HG03558 (cell line): ENCODE measurements at regions not wholly inside any gene's neighbourhood (a gene's known extent, or its start where the extent isn't known, plus 50 kb on each side); places are given as distances from the start of the nearest gene placed in this dataset.
"Not testable (repeated sequence)": the region's sequence is repeated elsewhere in the genome, so short reads cannot be mapped to it uniquely, and the experiment has no call there.

Source experiments
- ATAC-seq: cut with Tn5 transposase; IDR thresholded peaks from one replicate; pipeline ENCODE4 v1.9.1; 2021; ENCODE audit warnings: moderate number of reproducible peaks; ENCODE audit not compliant: unreplicated experiment; ENCODE audit errors: extremely low read depth

- ATAC-seq, result no peak
These were observed 265.4 kb upstream of the ARHGEF26 start for GRCh38 chr3:153855772-153856171.

DNA sequence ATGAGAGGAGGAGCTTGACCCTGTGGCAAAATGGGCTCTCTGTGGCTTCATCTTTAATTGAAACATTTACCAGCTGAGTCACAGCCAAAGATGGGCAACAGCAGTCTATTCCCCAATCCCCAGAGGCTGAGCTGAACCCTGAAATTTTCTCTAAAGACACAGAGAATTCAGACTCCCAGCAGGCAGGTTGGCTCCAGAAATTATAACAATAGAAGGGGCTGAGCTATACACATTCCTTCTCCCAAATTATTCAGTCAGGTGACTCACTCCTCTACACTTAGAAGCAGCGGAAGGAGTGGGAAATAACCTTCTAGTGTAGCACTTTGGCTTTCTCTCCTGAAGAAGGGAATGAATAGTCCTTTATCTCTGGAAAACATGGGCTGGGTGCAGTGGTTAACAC, 264.3 kb upstream of the ARHGEF26 start:
- ATAC-seq, result no peak

GRCh38 chr3:153864793-153865192, 256.4 kb upstream of the ARHGEF26 start:
- ATAC-seq, result no peak

- no peak for ATAC-seq
These were observed 254.3 kb upstream of the ARHGEF26 start for GRCh38 chr3:153866901-153867300.

- not testable (repeated sequence) for ATAC-seq
These were observed 246.8 kb upstream of the ARHGEF26 start for GRCh38 chr3:153874348-153874747.

GRCh38 chr3:153880493-153880892, 240.7 kb upstream of the ARHGEF26 start:
- no peak for ATAC-seq

GRCh38 chr3:153881201-153881600, 240.0 kb upstream of the ARHGEF26 start:
- ATAC-seq, result no peak

DNA sequence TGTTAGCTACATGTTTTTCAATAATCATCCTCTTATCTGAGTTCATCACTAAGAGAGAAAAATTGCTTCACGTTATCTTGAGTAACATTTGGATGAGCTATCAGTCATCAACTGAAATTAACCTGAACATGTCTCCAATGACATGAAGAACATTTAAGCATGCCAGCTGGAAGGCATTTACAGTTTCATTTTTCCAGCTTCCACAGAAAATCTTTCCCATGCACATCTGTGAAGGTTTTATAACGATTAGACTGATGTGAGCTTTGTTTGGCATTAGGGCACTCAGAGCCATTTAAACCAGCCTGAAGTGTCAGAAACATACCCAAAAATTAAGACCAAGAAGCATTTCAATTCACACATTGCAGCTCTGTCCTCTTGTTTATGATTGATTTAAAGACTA, 235.8 kb upstream of the ARHGEF26 start:
- ATAC-seq, result no peak

DNA sequence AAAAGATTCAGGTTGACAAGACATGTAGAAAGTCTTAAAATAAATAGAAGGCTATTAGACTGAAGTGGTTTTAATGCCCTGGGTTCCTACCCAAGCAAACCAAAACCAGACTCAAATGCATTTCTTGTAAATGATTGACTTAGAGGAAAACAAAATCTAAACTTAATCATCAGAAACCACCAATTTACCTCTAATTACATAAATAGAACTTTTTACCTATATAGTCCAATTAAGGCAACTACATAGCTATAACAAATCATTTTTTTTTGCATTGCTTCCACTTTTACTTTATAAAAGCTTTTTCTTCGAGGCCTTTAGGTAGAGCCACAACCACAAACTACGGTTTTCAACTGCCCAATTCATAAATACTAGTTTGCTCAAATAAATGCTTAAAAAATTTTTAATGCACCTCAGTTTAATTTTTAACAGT, 231.3 kb upstream of the ARHGEF26 start:
- no peak for ATAC-seq

- ATAC-seq, result no peak
These were observed 229.1 kb upstream of the ARHGEF26 start for GRCh38 chr3:153892126-153892525.

GRCh38 chr3:153894857-153895256, 226.3 kb upstream of the ARHGEF26 start:
- ATAC-seq, result no peak

GRCh38 chr3:153896197-153896596, 225.0 kb upstream of the ARHGEF26 start:
- ATAC-seq, result no peak

DNA sequence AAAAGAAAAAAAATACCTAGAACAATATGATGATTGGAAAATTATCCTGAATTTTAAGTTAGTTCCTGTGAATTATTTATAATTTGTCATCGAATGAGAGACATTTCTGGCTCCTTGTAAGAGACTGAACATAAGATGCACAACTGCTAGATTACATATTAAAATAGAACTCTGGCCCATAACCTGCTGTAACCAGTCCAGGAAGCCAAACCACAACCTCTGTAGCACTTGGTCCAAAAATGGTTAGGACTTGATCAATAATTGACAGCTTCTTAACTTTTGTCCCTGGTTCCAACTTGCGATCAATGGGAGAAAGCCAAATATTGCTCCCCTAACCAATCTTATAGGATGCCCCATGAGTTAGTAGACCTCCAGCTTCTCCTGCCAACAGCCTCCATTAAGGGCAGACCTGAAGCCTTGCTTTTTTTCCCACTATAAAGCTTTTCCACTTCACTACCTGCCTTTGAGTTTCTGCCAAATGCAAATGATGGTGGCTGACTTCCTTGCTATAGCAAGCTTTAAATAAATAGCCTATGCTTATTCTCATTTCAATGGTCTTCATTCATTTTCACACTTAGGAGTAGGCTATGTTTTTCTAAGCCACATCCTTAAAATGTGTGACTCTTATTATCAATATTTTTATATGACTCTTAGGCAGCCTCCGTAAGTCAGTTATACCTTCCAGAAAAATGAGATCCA, 224.0 kb upstream of the ARHGEF26 start:
- ATAC-seq, result peak; percentile 72

- ATAC-seq, result peak; percentile 71
These were observed 223.3 kb upstream of the ARHGEF26 start for GRCh38 chr3:153897842-153898241.

- ATAC-seq, result no peak
These were observed 220.0 kb upstream of the ARHGEF26 start for GRCh38 chr3:153901152-153901551.

DNA sequence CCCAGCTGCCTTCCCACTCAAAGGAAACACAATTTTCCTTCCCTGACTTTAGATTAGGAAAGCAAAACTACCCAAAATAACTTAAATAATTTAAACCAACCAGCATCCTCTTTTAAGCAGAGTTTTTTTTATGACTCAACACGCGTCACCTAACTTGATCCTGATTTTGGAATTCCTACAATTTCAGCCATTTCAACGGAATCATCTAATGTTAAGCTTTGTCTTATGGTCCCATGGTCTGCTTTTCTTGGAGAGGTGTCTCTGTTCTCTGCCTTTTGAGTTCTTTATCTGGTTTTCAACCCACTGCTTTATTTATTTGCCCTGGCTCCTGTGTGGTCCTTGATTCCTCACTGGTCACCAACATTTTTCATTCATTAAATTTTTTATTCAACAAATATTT, 219.2 kb upstream of the ARHGEF26 start:
- no peak for ATAC-seq

DNA sequence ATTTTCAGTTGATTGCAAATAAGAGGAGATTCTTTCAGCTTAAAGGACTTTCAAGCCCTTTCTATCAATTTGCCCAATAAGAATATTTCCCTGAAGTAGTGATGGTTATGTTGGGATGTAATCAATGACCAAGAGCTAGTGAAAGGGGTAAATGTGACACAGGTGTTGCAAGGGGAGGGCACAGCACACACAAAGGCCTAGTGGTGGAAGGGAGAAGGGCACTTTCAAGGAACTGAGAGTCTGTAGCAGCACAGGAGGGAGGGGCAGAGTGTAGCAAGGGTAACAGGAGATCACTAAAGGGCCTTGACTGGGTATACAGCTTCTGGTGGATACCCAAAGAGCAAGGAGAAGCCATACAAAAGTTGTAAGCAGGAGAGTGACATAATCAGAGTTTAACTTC, 217.8 kb upstream of the ARHGEF26 start:
- ATAC-seq, result no peak

- no peak for ATAC-seq
These were observed 214.8 kb upstream of the ARHGEF26 start for GRCh38 chr3:153906366-153906765.

- no peak for ATAC-seq
These were observed 210.8 kb upstream of the ARHGEF26 start for GRCh38 chr3:153910387-153910786.

DNA sequence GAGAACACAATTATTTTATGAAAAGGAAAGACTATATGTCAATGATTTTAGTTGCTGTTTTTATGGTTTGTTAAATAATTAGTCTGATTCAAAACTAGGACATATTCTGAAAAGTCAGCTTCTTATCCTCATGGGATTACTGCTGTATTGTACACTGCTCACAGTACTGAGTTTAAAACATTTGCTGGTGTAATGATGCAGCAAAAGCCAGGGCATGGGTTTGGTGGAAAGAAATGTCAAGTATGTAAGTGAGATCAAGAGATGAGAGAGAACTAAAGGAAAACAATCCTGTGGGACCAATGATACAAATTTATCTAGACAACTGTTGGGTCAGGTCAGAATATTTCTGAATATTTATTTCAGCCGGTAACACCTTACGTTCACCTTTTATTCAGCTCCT, 210.1 kb upstream of the ARHGEF26 start:
- ATAC-seq, result no peak

DNA sequence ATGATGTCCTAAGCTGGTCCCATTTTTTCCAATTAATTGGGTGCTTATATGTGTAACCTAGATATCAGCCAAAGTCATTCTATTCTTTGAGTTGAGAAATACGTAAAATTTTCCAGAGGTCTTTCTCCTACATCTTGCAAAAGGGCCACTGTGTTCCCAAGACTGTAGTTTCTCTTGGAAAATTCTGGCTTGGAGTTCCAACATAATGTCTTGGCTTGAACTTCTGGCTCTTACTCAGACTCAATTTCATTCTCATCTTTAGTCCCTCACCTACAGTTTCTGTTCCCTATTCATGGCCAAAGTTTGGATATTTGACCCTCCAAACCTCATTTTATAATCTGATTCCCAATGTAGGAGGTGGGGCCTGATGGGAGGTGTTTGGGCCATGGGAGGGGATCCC, 201.4 kb upstream of the ARHGEF26 start:
- no peak for ATAC-seq

GRCh38 chr3:153921826-153922225, 199.4 kb upstream of the ARHGEF26 start:
- no peak for ATAC-seq
